ENCODE measurements at regions not wholly inside any gene's neighbourhood (a gene's known extent, or its start where the extent isn't known, plus 50 kb on each side); places are given as distances from the start of the nearest gene placed in this dataset.

DNA sequence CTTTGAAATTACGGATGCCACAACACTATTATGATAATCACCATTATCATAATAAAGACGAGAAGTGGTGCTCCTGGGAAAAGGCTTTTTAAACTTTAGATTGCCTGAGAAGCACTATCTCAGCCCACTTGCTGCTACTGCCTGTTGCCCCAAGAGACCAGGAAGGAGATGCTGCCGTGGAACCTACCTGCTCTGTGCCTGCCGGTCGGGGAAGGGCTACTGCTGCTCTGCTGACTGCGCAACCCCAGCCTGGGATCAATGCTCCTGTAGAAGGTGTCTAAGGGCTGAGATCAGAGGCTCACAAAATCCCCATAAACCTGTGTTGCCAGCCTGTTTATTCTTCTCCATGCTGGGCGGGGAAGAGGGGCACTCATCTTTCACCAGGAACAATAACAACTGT, 145.3 kb upstream of the VCX3B start:
- FAIRE-seq: no peak
- H3K4me3 ChIP-seq (ENCODE audit: low read length in 3 of 3): no peak overlapping the region

DNA sequence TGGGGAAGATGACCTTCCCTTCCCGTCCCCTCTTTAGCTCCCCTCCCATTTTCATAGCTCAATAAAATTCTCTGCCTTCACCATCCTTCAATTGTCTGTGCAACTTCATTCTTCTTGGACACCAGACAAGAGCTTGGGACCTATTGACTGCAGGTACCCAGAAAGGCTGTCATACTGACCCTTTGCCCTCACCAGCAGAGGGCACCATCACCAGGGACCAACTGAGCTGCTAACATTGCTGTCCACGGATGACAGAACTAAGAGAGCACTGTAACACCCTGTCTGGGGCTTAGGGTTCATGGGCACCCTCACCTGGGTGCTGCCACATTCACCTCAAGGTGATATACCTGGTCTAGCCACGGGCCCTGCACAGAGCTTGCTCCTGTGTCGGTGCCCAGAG, 141.3 kb upstream of the VCX3B start:
- Histone ChIP-seq H3K36me3 (ENCODE audit: control insufficient read depth in 2 of 3, insufficient read depth in 3 of 3, low read length in 3 of 3) (no peaks in the 10 kb centered on the region), H3K9me3 (ENCODE audit: control insufficient read depth in 2 of 3, insufficient read depth in 1 of 3, low read length in 3 of 3) (no peaks in the 10 kb centered on the region), H3K9ac (ENCODE audit: low read length in 3 of 3) (no peak overlapping the region), H3K4me1 (ENCODE audit: control insufficient read depth in 2 of 3, insufficient read depth in 2 of 3, low read depth in 1 of 3, low read length in 3 of 3) (no peaks in the 10 kb centered on the region), H3K4me3 (ENCODE audit: low read length in 3 of 3) (no peak overlapping the region), H3K27ac (ENCODE audit: low read depth in 2 of 2, low read length in 2 of 2) (no peak overlapping the region), H3K27me3 (ENCODE audit: control insufficient read depth, insufficient read depth, low read length) (no peaks in the 10 kb centered on the region)
- DNase-seq: no peak
- no peak for FAIRE-seq
- intact Hi-C loops (cut with DNase I): no loop called here
- TF ChIP-seq, protein P1, sequence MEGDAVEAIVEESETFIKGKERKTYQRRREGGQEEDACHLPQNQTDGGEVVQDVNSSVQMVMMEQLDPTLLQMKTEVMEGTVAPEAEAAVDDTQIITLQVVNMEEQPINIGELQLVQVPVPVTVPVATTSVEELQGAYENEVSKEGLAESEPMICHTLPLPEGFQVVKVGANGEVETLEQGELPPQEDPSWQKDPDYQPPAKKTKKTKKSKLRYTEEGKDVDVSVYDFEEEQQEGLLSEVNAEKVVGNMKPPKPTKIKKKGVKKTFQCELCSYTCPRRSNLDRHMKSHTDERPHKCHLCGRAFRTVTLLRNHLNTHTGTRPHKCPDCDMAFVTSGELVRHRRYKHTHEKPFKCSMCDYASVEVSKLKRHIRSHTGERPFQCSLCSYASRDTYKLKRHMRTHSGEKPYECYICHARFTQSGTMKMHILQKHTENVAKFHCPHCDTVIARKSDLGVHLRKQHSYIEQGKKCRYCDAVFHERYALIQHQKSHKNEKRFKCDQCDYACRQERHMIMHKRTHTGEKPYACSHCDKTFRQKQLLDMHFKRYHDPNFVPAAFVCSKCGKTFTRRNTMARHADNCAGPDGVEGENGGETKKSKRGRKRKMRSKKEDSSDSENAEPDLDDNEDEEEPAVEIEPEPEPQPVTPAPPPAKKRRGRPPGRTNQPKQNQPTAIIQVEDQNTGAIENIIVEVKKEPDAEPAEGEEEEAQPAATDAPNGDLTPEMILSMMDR (IDR thresholded peaks at IDR 0.05; ENCODE audit: borderline replicate concordance, extremely low read depth, insufficient read depth): no peak

More for the DNA sequence above, 145.3 kb upstream of the VCX3B start:
- Histone ChIP-seq H3K9me3 (ENCODE audit: control insufficient read depth in 2 of 3, insufficient read depth in 1 of 3, low read length in 3 of 3) (no peaks in the 10 kb centered on the region), H3K27me3 (ENCODE audit: control insufficient read depth, insufficient read depth, low read length) (no peaks in the 10 kb centered on the region), H3K4me1 (ENCODE audit: control insufficient read depth in 2 of 3, insufficient read depth in 2 of 3, low read depth in 1 of 3, low read length in 3 of 3) (no peaks in the 10 kb centered on the region), H3K27ac (ENCODE audit: low read depth in 2 of 2, low read length in 2 of 2) (no peak overlapping the region), H3K36me3 (ENCODE audit: control insufficient read depth in 2 of 3, insufficient read depth in 3 of 3, low read length in 3 of 3) (no peaks in the 10 kb centered on the region), H3K9ac (ENCODE audit: low read length in 3 of 3) (no peak overlapping the region)
- TF ChIP-seq, protein P1 (IDR thresholded peaks at IDR 0.05; ENCODE audit: borderline replicate concordance, extremely low read depth, insufficient read depth): no peak
- intact Hi-C loops (cut with DNase I): no loop called here
- no peak for DNase-seq

DNA sequence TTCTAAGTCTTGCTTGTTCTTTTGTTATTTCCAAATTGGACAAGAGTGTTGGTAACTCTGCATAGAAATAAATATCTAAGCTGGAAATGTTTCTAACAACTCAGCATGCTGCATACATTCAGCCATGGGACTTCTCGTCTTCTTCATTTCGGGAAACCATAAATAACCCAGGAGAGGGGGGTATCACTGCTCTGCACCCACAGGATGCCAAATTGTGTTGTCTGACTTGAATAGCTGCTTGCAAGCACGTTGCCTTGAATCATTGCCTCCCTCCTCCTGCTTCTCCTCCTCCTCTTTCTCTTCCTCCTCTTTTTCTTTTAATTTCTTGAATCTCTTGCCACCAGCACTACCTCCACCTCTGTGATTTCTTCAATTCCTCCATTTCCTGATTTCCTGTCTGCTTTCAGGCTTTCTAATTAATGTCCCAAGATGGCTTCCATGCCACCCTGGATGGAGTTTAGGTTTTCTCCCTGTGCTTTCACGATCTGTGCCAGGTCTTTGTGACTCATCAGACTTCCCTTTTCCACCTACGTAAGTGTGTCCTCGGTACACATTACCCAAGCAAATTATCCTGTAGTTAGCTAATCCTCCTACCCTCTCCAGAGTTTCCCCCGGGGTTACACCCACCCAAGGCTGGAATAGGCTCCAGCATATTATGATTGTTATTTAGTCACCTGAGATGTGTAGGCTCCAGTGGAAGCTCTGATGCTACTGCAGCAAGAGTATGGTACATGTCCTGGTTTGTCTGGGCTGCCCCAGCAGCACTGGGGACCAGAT, 122.6 kb upstream of the VCX3B start:
- intact Hi-C loops (cut with DNase I): no loop called here
- Histone ChIP-seq H3K9me3 (ENCODE audit: control insufficient read depth in 2 of 3, insufficient read depth in 1 of 3, low read length in 3 of 3) (no peaks in the 10 kb centered on the region), H3K27me3 (ENCODE audit: control insufficient read depth, insufficient read depth, low read length) (no peaks in the 10 kb centered on the region), H3K9ac (ENCODE audit: low read length in 3 of 3) (no peak overlapping the region), H3K4me3 (ENCODE audit: low read length in 3 of 3) (no peak overlapping the region), H3K4me1 (ENCODE audit: control insufficient read depth in 2 of 3, insufficient read depth in 2 of 3, low read depth in 1 of 3, low read length in 3 of 3) (no peaks in the 10 kb centered on the region), H3K36me3 (ENCODE audit: control insufficient read depth in 2 of 3, insufficient read depth in 3 of 3, low read length in 3 of 3) (no peaks in the 10 kb centered on the region), H3K27ac (ENCODE audit: low read depth in 2 of 2, low read length in 2 of 2) (no peak overlapping the region)
- DNase-seq (no peak), FAIRE-seq (no peak)
- TF ChIP-seq, protein P1 (IDR thresholded peaks at IDR 0.05; ENCODE audit: borderline replicate concordance, extremely low read depth, insufficient read depth): no peak
